Hematopoietic multipotent progenitor cell treated with erythropoietin and hydrocortisone succinate and interleukin-3 and kit ligand, for 4 days (in vitro differentiated cells): ENCODE measurements at regions not wholly inside any gene's neighbourhood (a gene's known extent, or its start where the extent isn't known, plus 50 kb on each side); places are given as distances from the start of the nearest gene placed in this dataset.
A peak's percentile ranks its signal among the peaks of the same experiment; 100 is the strongest.

Experiments used
- DNase-seq: peaks from one replicate; pipeline ENCODE4 v3.0.0-alpha.2; 2015

DNA sequence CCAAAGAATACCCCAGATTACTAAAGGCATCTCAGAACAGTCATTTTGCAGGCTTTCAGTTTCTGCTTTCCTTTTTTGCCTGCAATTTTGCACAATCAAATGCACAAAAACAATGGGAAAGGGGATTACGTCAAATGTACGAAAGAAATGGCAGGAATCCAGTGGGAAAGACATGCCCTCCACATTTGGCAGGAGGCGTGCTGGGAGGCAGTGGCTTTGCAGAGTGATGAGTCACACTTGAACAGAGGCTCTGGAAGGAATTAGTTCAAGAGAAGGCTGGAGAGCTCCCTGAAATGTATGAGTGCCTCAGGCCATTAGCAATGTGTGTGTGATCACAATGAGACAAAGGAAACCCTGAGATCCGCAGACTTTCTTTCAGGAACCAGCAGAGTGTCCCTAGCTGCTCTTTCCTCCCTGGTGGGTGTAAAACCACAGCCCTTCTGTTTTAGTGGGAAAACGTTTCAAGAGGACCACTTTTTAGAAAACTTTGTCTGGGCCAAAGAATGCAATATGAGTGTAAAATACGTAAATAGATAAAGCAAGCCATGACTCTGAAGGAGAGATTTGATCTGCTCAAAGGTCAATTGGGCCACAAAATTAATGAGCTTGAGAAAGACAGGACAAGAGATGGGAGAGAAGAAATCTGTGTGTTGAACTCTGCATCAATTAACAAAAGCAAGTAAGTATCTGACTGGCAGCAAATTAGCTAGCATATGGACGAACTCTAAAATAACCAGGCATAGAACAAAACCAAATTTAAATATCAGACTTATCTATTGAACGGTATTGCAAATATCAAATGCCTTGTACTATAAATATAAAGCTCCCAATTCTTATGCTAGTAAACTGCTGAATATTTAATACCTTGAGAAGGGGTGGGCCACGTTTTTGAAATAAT lies 155.4 kb upstream of the PDE3A start:
- DNase-seq = peak; percentile 24

GRCh38 chr12:20213723-20214625 lies 154.4 kb upstream of the PDE3A start:
- no peak for DNase-seq

DNA sequence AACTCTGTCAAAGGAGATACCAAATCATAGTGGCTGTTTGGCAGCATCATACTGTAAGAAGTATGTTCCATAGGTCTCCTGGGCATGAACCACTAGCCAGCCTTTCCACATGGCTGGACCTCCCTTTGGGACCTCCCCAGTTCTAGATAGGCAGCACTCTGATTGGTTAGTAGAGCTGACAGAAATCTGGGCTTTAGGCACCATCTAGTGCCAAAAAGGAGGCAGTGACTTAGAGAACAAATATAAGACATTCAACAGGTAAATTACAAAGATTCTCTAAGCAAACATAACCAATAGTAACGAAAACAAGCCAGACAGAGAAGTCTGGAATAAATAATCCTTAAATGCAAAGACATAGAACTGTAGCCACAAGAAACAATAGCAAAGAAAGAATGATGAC lies 148.0 kb upstream of the PDE3A start:
- peak; percentile 15 for DNase-seq

DNA sequence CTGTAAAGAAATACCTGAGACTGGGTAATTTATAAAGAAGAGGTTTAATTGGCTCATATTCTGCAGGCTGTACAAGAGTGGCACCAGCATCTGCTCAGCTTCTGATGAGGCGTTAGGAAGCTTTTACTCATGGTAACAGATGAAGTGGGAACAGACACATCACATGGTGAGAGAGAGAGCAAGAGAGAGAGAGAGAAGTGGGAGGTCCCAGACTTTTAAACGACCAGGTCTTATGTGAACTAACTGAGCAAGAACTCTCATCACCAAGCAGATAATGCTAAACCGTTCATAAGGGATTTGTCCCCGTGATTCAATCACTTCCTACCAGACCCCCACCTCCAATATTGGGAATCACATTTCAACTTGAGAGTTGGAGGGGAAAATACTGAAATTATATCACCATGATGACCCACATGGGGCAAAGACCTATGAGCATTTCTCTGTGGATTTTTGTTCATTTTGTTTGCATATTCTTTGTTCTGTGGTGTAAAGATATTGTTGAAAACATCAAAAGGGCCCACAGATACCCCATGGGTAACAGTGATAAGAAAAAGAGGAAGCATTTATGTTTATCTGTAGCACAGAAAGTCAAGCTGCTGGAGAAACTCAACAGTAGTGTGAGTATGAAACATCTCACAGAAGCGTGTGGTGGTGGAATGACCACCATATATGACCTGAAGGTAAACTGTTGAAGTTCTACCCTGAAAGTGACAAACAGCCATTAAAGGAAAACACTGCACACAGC lies 135.2 kb upstream of the PDE3A start:
- peak; percentile 93 for DNase-seq

- no peak for DNase-seq
Measured at GRCh38 chr12:20234474-20234873, 133.9 kb upstream of the PDE3A start.

- DNase-seq = no peak
Measured at GRCh38 chr12:20237091-20237490, 131.2 kb upstream of the PDE3A start.

- DNase-seq = no peak
Measured at GRCh38 chr12:20245491-20245890, 122.8 kb upstream of the PDE3A start.

DNA sequence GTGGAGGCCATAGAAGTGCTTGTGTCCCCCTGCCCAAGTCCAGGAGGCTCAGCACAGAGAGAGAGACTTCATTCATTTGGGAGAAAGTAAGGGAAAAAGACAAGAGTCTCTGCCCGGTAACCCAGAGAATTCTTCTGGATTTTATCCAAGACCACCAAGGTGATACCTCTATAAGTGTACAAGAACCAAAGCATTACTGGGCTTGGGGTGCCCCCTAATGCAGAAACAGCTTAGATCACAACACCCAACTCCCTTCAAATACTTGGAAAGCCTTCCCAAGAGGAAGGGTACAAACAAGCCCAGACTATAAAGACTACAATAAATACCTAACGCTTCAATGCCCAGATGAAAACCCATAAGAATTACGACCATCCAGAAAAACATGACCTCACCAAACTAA lies 119.7 kb upstream of the PDE3A start:
- no peak for DNase-seq

DNA sequence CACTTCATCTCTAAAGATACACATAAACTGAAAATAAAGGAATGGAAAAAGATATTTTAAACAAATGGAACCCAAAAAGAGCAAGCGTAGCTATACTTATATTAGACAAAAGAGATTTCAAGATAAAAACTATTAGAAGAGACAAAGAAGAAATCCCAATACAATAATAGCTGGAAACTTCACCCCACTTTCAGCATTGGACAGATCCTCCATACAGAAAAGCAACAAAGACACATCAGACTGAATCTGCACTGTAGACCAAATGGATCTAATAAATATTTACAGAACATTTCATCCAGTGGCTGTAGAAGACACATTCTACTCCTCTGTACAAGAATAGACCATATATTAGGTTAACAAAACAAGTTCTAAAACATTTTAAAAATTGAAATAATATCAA lies 117.6 kb upstream of the PDE3A start:
- no peak for DNase-seq

GRCh38 chr12:20257311-20257710 lies 111.0 kb upstream of the PDE3A start:
- DNase-seq = no peak

GRCh38 chr12:20259786-20260185 lies 108.6 kb upstream of the PDE3A start:
- no peak for DNase-seq

DNA sequence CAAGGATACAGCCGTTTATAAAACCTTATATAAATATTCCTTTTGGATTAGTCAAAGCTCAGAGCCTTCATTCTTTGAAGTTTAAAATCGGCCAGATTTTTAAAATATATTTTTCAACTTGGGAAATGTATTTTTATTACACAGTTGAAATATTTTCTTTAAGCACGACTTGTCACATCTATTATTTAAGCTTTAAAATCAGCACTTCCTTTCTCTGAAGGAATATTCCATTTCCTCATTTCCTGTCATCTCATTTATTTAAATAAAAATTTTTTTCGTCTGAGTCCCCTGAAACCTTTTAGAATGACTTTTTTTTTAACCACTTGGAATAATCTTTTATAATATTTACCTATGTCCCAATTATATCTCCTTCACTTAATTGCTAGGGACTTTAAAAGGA lies 107.5 kb upstream of the PDE3A start:
- no peak for DNase-seq

GRCh38 chr12:20262119-20262518 lies 106.2 kb upstream of the PDE3A start:
- no peak for DNase-seq

DNA sequence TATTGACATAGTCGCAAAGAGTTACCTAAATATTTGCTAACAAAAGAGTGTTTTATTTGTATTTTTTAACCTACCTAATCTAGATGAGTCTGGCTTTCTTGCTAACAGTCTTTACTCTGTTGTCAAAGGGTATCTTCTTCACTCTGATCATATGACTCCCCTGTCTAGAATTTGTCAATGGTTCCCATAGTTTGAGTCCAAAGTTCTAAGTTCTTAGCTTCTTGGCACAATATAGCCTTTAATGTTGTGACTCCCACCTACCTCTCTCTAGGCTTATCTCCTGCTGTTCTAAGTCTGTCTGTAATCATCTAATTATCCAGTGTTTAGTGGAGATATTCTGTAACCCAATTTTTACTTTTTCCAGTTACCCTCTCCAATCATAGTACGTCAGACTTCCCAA lies 104.3 kb upstream of the PDE3A start:
- no peak for DNase-seq

GRCh38 chr12:20264608-20265114 lies 103.7 kb upstream of the PDE3A start:
- no peak for DNase-seq

DNA sequence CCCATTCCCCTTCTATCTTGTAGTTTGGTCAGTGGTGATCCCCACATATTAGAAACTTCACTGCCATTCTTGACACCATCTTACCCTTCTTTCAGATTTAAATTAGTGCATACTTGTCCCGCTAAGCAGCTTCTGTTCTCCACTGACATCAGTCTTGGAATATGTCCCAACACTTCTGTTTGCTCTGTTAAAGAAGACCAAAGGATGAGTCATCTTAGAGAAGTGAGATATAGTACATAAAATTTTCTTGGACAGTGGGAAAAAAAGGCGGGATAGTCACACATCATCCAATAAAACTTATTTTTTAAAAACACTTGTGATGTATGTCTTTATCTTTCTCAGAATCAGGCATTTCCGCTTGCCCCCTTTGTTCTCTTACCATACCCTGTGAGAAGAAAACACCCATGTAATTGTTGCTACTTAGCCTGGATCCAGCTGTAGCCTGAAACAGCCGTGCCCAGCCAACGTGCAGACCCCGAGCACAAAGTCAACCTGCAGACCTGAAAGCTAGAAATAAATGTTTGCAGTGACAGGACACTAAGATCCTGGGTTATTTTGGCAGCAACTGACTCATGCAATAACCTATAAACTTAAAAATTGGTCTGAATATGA lies 100.1 kb upstream of the PDE3A start:
- no peak for DNase-seq

DNA sequence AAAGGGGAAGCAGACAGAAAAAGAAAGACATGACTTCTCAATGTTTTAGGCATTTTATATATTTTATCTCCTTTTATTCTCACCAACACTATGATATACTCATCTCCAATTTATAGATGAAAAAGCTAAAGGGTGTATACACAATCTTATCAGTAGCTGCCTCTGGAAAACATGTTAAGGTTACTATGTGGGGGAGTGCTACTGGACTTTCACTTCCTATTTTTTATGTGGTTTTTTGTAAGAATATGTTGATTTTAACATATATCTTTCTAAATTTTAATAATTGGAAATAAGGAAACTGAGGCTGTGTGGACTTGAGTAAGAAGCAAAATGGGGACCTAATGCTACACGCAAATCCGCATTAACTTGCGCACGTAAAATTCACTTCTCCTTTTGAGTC lies 99.6 kb upstream of the PDE3A start:
- DNase-seq = peak; percentile 22

GRCh38 chr12:20269337-20270067 lies 98.8 kb upstream of the PDE3A start:
- DNase-seq = no peak

DNA sequence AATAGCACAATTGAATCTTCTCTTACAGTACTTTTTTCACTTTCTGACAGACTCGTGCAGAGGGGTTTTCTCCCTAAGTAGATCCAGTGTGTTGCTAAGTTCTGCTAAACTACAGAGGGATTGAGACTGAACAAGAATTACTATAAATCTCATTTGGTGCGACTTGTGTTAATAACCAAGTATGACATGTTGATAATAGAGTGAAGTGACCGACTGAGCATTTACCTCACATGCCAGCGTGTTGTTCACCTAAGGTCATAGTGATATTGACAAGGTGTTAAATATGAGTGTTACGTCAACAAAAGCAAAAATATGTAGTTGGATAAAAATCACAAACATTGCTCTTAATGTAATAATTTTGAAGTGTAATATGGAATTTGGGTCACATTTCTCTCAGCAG lies 97.8 kb upstream of the PDE3A start:
- no peak for DNase-seq

- DNase-seq = no peak
Measured at GRCh38 chr12:20272161-20272560, 96.2 kb upstream of the PDE3A start.

DNA sequence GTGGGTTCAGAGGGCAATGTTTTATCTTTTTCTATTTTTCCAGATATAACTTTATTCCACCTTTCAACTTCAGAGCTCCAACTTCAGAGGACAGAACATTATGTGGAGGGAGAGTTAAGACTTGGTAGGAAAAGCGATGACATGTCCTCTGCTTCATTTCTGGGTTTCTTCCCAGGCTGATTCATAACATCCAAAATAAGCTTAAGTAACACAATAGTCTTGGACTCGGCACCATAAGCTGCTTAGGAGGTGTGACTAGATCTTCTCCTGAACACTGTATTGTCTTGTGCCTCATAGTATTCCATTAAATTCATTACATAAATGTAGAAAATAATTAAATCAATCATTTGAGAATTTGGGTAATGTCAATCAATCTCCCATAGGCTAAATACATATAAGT lies 95.5 kb upstream of the PDE3A start:
- DNase-seq = no peak

- DNase-seq = no peak
Measured at GRCh38 chr12:20274008-20274407, 94.3 kb upstream of the PDE3A start.
